HK-2 (cell line): ENCODE measurements at regions not wholly inside any gene's neighbourhood (a gene's known extent, or its start where the extent isn't known, plus 50 kb on each side); places are given as distances from the start of the nearest gene placed in this dataset.
"Not testable (repeated sequence)": the region's sequence is repeated elsewhere in the genome, so short reads cannot be mapped to it uniquely, and the experiment has no call there.

ENCODE experiments used
- DNase-seq: peaks from one replicate; pipeline ENCODE4 v3.0.0-alpha.2; 2018; ENCODE audit not compliant: unreplicated experiment

DNA sequence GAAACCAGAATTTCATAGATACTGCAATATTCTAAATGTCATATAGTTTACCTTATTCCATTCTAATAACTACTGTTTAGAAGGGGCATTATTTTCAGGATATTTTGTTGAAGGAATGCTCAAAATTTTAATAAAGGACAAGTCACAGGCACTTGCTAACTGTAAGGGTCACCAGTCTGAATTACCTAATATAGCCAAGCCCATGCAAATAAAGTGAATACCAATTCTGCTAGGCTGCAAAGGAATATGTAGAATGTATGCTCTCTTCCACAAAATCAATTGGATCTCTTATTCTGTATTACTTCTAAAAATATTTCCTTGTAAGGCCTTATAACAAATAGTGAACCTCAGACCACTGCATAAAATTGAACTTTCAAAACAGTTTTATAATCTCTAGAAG lies 52.3 kb upstream of the FAT4 start:
- DNase-seq, result no peak

DNA sequence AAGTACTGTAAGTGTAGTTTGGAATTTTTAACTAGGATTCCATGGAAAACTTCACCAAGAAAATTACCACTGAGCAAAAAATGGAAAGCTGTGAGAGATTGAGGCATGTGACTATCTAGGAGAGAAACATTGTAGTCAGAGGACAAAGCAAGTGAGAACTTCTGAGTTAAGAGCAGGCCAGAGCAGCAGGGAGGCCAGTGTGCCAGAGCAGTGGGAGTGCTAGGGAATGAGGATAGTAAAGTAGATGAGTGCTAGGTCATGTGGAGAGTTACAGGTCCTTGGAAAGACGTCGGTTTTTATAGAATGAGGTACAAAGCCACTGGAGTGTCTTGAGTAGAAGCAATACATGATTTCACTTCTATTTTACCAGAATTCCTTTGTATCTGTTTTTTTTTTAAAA lies 52.7 kb upstream of the FAT4 start:
- DNase-seq, result no peak

DNA sequence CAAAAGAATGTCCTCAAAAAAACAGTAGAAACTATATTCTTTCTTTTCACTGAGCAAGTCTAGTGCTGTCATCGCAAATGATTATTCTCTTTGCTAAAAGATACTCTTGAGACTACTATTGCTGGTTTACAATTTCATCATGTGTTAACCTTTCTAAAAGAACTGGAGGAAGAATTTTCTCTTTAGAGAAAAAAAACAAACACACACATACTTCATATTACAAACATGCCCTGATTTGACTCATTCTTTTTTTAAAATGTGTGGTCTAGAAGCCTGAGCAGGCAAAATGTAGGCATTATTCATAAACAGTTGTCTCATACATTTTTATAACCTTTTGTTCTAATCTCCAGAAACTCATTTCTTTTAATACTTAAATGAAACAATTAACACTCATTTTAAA lies 60.6 kb upstream of the FAT4 start:
- no peak for DNase-seq

DNA sequence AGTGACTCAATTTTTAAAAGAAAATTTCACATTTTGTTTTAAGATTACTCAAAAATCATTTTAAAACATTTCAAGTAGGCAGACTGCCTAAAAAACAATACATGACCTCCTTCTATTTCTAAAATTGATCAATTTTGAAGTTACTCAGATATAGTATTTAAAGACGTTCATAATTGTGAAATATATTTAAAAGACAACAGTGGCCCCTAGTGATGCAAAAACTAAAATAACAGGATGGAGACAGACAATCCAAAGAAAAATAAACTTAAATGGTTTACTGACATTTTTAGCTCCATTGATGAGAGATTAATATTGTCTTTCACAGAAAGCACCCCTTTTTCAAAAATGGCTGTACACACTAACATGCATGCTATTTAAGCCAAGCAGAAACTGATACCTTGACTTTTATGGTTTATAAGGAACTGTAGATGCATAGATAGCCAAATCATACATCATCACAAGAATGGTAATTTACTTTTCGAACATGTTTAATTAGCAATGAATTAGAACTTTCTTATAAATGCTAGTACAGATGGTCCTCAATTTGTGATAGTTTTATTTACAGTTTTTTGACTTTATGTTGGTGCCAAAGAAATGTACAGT lies 69.8 kb upstream of the FAT4 start:
- no peak for DNase-seq

DNA sequence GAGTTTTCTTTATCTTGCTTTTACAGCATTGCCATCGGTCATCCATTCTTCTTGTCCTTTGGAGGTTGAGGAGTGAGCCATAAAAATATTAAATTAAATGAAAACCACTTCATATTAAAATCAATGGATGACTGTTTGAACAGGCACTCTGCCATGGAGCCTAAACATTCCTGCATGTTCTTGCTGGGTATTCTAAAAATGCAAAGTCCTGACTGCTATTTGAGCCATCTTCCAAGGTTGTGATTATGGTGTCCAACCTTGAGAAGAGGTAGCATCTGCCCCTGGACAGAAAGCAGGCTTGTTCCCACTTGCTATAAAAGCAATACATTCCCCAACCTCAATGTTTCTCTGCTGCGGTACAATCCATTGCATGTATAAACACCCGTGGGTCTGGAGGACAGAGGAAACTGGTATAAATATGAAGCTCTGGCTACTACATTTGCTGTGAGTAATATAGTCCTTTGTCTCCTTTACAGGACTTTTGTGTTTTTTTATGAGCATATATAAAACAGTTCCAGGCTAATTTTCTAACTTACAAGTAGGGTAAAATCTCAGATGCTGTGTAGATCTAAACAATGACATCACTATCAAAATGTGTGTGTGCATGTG lies 70.9 kb upstream of the FAT4 start:
- DNase-seq, result no peak

DNA sequence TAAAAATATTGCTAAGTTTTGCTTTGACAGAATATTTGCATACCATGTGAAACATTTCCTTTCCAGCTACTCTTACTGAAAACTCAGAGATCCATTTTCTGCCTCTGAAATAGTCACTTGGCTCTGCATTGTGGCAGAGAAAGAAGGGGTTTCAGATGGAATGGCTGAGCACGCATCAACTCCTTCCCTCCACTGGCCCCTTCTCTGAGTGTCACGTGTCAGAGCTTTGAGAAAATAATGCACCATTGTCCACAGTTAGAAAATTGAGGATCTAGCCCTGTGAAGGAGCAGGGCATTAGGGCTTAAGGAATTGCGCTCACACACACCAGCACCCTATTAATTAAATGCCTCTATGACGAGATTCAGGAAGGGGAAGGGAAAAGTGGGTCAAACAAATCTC lies 78.8 kb upstream of the FAT4 start:
- no peak for DNase-seq

DNA sequence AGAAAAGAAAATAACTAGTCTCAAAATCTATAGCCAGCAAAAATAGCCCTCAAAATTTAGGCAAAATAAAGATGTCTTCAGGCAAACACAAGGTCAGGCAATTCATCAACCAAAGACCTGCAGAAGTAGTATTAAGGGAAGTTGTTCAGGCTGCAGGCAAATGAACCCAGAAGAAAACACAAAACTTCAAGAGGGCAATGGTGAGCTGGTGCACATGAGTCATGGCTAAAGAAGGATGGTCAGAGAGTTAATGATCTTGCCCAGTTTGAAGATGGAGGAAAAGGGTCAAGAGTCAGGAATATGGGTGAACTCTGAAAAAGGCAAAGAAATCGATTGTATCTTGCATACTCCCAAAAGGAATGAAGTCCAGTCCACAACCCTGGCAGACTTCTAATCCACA lies 83.1 kb upstream of the FAT4 start:
- DNase-seq, result no peak

DNA sequence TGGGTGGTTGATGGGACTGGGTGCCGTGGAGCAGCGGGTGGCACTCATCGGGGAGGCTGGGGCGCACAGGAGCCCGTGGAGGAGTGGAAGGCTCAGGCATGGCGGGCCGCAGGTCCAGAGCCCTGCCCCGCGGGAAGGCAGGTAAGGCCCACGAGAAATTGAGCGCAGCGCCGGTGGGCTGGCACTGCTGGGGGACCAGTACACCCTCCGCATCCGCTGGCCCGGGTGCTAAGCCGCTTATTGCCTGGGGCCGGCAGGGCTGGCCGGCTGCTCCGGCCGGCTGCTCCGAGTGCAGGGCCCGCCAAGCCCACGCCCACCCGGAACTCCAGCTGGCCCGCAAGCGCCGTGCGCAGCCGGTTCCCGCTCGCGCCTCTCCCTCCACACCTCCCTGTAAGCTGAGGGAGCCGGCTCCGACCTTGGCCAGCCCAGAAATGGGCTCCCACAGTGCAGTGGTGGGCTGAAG lies 85.1 kb upstream of the FAT4 start:
- DNase-seq, result no peak

DNA sequence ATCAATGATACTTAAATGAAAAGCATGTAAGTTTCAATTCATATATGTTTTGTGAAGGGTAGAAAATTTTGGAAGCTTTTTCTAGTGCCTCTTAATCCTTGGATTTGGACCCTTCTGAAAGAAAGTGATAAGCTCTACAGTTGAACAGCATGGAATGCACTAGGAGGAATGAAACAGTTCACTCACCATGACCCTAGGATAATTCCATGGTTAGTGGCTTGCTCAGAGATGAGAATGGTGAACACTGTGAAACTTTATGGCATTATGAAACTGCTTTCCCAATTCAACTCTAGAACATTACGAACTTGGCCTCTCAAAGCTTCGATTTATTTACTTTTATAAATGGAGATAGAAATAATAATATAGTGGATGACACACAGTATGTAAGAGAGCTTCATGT lies 88.9 kb upstream of the FAT4 start:
- no peak for DNase-seq

DNA sequence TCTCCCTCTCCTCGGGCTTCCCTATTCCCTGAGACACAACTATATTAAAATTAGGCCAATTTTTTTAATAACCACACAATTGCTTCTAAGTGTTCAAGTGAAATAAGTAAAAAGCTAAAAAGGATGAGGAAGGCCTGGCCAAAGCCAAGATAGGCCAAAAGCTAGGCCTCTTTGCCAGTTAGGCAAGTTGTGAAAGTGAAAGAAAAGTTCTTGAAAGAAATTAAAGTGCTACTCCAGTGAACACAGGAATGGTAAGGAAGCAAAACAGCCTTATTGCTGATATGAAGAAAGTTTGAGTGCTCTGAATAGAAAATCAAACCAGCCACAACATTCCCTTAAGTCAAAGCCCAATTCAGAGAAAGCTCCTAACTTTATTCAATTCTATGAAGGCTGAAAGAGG lies 114.2 kb upstream of the FAT4 start:
- DNase-seq, result no peak

DNA sequence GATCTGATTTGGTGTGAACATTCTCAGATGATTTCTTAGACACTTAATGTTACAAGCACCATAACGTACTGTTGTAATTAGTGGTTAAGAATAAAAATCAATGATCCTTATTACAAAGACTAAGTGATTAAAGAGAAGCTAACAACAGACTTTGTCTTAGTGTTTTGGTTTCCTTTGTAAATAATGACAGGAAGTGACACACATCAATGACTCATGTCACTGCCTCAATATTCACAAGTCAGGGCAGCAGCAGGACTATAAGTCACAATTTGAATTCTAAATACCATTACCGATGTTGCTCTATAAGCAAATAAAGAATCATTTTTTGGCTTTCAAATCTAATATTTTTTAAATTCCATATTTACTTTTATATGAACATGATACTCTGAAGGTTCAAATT lies 115.8 kb upstream of the FAT4 start:
- DNase-seq, result no peak

DNA sequence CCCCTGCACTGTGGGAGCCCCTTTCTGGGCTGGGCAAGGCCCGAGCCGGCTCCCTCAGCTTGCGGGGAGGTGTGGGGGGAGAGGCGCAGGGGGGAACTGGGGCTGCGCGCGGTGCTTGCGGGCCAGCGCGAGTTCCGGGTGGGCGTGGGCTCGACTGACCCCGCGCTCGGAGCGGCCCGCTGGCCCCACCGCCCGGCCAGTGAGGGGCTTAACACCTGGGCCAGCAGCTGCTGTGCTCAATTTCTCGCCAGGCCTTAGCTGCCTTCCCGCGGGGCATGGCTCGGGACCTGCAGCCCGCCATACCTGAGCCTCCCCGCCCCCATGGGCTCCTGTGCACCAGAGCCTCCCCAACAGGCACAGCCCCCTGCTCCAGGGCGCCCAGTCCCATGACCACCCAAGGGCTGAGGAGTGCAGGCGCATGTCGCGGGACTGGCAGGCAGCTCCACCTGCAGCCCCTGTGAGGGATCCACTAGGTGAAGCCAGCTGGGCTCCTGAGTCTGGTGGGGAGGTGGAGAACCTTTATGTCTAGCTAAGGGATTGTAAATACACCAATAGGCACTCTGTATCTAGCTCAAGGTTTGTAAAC lies 122.8 kb upstream of the FAT4 start:
- not testable (repeated sequence) for DNase-seq

DNA sequence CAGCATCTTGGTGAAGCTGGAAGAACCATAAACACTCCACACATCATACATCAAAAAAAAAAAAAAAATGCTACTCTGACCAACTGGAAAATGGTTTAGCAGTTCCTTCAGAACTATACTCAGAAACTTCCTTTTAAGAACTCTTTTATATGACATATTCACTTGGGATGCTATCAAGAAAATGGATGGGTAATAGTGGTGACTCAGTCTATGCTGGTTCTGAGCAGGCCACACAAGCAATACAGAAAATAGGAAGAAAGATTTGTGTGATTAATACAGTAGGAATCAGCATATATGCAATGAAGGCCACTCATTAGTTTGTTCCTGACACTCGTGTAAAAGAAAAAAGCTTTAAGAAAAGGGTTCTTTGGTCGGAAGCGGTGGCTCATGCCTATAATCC lies 123.5 kb upstream of the FAT4 start:
- DNase-seq, result no peak

DNA sequence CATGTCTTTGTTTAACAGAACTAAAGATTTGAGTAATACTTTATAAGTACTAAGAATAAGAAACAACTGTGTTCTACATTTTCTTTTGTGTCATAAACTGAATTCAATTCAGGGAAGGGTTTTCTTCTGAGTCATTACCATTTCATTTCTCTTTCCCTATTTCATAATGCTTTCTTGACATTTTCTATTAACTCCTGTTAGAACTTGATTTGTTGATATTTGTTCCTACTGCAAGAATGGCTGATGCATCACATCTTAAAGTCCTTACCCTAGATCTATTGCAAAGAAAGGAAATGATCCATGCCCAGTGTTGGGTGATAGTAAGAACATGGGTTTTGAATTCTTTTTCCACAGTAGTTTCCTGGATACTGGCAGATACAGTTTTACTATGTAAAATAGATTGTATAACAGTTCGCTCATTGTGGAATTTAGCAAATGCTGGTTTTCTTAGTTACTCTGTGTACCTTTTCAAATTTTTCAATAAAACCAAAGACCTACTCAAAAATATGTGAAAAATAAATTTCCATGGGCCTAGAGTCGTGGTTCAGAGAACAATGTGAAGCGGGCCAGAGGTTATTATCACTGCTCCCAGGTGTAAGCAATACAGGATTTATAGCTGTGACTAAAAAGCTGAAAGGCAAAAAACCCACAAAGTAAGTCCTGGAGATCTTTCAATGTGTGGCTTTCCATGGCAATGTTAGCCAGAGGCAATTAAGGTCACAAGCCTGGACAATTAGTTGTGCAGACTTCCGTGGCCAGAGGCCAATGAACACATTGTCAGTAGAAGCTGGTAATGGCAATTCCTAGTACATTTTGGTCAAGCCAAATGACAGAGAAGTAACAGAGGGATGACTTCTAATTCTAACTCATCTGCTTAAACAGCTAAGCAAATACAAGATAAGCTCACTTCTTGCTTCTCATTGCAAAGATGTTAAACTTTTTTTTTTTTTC lies 127.3 kb upstream of the FAT4 start:
- no peak for DNase-seq

DNA sequence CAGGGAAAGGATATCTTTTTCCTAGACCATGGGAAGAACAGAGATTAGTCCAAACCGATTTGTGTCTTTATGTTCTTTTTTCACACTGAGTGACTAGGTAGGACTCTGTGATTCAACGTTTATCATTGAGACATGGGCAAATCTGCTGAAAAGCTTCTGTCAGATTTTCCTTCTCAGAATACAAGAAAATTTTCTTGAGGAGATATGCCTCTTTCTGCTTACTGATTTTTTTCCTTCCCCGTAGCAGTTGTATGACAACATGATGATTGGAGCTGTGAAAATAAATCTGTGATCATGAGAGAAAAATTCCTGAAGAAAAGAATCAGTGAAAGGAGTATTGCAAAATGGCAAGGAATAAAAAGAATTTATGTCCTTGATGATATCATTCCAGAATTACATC lies 130.6 kb upstream of the FAT4 start:
- DNase-seq, result no peak

DNA sequence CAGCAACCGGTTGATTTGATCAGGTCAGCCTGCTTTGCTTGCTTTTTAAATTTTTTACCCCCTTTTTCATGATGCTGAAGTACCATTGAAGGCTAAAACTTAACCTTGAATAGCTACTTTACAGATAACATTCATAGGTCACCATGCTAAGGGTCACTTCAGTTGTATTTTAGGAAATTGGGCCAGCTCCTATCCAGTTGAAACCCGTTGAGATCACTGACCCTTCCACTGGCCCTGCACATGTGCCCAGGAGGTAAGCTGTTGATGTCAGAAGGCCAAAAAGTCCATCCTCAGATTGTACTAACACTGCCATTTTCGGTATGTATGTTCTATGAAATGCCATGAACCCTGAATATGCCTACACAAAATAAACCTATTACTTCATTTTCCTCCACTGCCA lies 133.0 kb upstream of the FAT4 start:
- DNase-seq, result no peak

DNA sequence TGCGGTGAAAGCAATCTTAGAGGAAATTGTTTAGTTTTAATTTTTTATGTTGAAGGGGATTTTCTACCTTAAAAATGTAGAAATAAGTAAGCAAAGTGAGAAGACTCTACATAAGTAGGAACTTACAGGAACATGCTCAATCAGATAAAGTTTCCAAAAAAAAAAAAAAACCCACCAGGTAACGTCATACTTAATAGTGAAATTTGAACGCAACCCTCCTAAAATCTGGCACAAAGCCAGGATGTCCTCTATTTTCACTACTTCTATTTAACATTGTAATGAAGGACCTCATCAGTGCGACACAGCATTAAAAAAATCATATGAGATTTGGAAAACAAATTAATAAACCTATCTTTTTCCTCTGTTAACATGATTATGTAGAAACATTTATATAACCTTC lies 135.0 kb upstream of the FAT4 start:
- DNase-seq, result no peak

DNA sequence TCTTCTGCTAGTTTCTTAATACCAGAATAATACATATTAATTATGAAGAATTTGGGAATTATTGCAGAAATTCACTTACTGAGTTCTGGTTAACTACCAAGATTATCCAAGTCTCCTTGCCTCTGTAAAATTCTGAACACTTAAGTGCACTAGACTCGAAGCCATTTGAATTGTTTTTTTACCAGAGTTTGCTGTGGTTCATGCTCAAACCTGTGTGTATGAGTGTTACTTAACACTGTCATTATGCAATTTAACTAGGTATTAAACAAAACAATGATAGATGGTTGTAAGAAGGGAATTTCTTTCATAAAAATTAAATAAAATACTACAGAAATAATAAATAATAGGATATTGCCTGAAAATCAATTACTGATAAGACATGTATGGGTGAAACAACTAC lies 145.6 kb upstream of the FAT4 start:
- no peak for DNase-seq

DNA sequence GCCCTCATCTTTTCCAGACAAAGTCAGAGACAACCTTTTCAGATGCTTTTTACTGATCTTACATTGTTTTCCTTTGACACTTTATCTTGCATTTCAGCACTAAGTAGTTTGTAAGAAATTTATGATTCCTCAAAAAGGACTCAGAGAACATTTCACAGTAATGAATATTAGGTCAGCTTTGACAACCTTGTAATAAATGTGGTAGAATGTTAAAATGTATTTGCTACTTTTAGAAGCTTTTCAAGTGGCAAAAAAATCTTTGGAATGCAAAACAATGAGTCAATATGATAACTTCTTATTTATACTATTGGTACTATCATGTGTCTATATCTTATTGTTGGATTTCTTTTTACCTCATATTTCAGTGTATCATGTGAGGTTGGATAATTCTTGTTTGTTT lies 146.2 kb upstream of the FAT4 start:
- DNase-seq, result no peak

DNA sequence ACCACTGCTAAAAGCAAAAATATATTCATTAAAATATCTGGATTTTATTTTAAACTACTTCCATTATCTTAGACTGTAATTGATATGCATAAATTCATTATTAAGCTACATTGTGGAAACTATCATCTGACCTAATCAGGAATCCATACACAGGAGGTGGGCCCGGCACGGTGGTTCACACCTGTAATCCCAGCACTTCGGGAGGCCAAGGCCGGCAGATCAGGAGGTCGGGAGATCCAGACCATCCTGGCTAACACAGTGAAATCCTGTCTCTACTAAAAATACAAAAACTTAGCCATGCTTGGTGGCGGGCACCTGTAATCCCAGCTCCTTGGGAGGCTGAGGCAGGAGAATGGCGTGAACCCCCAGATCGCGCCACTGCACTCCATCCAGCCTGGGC lies 148.7 kb upstream of the FAT4 start:
- not testable (repeated sequence) for DNase-seq

DNA sequence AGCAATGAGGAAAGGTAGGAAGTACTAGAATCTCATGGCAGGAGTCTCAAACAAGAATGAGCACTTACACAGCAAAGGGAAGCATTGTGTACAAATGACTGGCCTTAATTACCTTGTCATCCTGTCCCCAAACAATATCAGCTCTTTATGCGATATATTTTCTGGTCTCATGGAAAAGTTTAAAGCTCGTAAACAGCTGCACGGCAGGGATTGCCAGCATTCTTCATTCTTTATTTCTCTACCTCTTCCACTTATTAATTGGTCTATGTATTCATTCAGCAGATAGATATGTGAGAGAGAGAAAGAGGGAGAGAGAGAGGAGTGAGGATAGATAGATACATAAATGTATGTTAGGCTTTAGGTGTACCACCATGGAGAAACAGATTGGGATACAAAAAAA lies 155.8 kb upstream of the FAT4 start:
- DNase-seq, result no peak

DNA sequence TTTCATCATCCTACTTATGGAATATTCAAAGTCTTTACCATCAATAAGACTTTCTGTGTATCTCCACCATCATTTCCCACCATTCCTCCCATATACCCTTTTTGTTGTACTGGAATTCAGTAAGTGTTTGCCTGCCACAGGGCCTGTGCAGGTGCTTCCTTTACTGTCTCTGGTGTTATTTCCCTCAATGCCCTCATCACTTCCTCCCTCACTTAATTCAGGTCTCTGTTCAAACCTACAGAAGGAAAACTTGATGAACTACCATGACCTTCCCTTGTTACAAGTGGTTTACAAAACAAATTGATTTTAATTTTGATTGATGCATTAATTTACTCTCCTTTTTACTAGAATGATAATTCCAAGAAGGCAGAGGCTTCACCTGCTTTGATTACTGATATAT lies 159.5 kb upstream of the FAT4 start:
- no peak for DNase-seq
